ENCODE measurements at regions not wholly inside any gene's neighbourhood (a gene's known extent, or its start where the extent isn't known, plus 50 kb on each side); places are given as distances from the start of the nearest gene placed in this dataset.

DNA sequence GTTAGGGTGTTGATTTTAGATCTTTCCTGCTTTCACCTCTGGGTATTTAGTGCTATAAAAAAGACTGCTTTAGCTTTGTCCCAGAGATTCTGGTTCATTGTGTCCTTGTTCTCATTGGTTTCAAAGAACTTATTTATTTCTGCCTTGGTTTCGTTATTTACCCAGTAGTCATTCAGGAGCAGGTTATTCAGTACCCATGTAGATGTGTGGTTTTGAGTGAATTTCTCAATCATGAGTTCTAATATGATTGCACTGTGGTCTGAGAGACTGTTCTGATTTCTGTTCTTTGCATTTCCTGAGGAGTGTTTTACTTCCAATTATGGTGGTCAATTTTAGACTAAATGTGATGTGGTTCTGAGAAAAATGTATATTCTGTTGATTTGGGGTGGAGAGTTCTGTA is 167.1 kb upstream of the KYNU start:
- TF ChIP-seq L3MBTL2 (conservative IDR thresholded peaks at IDR 0.05) (no peak), FOXM1 (IDR thresholded peaks at IDR 0.05; ENCODE audit: borderline replicate concordance) (no peak), TARDBP (IDR thresholded peaks at IDR 0.05) (no peak), FOXK2 (IDR thresholded peaks at IDR 0.05) (no peak), FOXA1 (IDR thresholded peaks at IDR 0.05) (no peak), LEF1 (IDR thresholded peaks at IDR 0.05; ENCODE audit: borderline replicate concordance) (no peak), SUZ12 (IDR thresholded peaks at IDR 0.05) (no peak), BHLHE40 (IDR thresholded peaks at IDR 0.05; ENCODE audit: borderline replicate concordance) (no peak), NFRKB (IDR thresholded peaks at IDR 0.05) (no peak), SP1 (IDR thresholded peaks at IDR 0.05) (no peak)
- TF ChIP-seq, protein P1, sequence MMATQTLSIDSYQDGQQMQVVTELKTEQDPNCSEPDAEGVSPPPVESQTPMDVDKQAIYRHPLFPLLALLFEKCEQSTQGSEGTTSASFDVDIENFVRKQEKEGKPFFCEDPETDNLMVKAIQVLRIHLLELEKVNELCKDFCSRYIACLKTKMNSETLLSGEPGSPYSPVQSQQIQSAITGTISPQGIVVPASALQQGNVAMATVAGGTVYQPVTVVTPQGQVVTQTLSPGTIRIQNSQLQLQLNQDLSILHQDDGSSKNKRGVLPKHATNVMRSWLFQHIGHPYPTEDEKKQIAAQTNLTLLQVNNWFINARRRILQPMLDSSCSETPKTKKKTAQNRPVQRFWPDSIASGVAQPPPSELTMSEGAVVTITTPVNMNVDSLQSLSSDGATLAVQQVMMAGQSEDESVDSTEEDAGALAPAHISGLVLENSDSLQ (IDR thresholded peaks at IDR 0.05) = no peak
